HFFc6 (cell line): ENCODE measurements at regions not wholly inside any gene's neighbourhood (a gene's known extent, or its start where the extent isn't known, plus 50 kb on each side); places are given as distances from the start of the nearest gene placed in this dataset.

ENCODE experiments used
- DNase-seq: peaks from one replicate; pipeline ENCODE4 v3.0.0-alpha.2; 2018
- H3K27ac Mint-ChIP-seq: 2 replicates; pipeline ENCODE4 v1.8.0; 2020; ENCODE audit warnings: mild to moderate bottlenecking, mixed read lengths
- H3K27me3 Mint-ChIP-seq: 2 replicates; pipeline ENCODE4 v1.8.0; 2021; ENCODE audit warnings: mild to moderate bottlenecking, moderate library complexity, mixed read lengths; ENCODE audit not compliant: insufficient read depth
- H3K36me3 Mint-ChIP-seq: 2 replicates; pipeline ENCODE4 v1.8.0; 2021; ENCODE audit warnings: low read depth, mixed read lengths
- H3K4me1 Mint-ChIP-seq: 2 replicates; pipeline ENCODE4 v1.8.0; 2020; ENCODE audit warnings: low read depth, mixed read lengths
- H3K4me3 Mint-ChIP-seq: 2 replicates; pipeline ENCODE4 v1.8.0; 2020; ENCODE audit warnings: mild to moderate bottlenecking, moderate library complexity, mixed read lengths
- H3K9me3 Mint-ChIP-seq: 2 replicates; pipeline ENCODE4 v1.8.0; 2020; ENCODE audit warnings: mild to moderate bottlenecking, mixed read lengths
- CTCF ChIP-seq: fragments of 200-600 bp; sonication (generic); IDR thresholded peaks from 2 replicates; pipeline ENCODE4 v1.5.0; 2021; ENCODE audit warnings: antibody characterized with exemption, mild to moderate bottlenecking

DNA sequence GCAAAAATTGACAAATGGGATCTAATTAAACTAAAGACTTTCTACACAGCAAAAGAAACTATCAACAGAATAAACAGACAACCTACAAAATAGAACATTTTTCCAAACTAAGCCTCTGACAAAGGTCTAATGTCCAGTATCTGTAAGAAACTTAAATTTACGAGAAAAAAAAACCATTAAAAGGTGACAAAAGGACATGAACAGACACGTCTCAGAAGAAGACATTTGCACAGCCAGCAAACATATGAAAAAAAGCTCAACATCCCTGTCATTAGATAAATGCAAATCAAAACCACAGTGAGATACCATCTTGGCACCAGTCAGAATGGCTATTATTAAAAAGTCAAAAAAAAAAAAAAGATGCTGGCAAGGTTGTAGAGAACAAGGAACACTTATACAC, 70.6 kb upstream of the GRIK2 start:
- no peaks in the 10 kb centered on the region; the same call in 1 of the 2 replicates for H3K4me1 Mint-ChIP-seq
- H3K27ac Mint-ChIP-seq = no peak overlapping the region
- no peaks in the 10 kb centered on the region for H3K36me3 Mint-ChIP-seq
- no peaks in the 10 kb centered on the region; the same call in 1 of the 2 replicates for H3K27me3 Mint-ChIP-seq
- H3K4me3 Mint-ChIP-seq = peak overlapping the region; percentile 72; the same call in 1 of the 2 replicates
- DNase-seq = no peak
- no peaks in the 10 kb centered on the region for H3K9me3 Mint-ChIP-seq
- TF ChIP-seq CTCF = no peak

DNA sequence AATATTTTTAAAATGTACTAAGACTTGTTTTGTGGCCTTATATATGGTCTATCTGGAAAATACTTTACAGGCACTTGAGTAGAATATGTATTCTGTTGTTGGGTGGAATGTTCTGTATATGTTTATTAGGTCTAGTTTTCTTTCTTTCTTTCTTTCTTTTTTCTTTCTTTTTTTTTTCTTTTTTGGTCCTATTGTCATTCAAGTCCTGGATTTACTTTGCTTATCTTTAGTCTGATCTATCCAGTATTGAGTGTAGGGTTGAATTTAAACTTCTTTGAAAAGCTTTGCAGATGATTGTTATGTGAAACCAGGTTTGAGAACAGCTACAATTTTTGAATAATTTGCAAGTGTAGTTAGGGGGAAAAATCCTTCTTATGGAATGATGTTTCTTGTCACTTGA, 67.1 kb upstream of the GRIK2 start:
- Mint-ChIP-seq H3K9me3 (no peaks in the 10 kb centered on the region), H3K27ac (no peak overlapping the region), H3K4me3 (no peak overlapping the region), H3K27me3 (no peaks in the 10 kb centered on the region; the same call in 1 of the 2 replicates), H3K4me1 (no peaks in the 10 kb centered on the region; the same call in 1 of the 2 replicates), H3K36me3 (no peaks in the 10 kb centered on the region)
- no peak for DNase-seq
- TF ChIP-seq CTCF = no peak

- Mint-ChIP-seq H3K9me3 (no peaks in the 10 kb centered on the region), H3K4me1 (no peaks in the 10 kb centered on the region), H3K27ac (no peak overlapping the region), H3K4me3 (no peak overlapping the region), H3K27me3 (peaks cover 1% of the 10 kb centered on the region), H3K36me3 (no peaks in the 10 kb centered on the region)
- no peak for DNase-seq
- no peak for TF ChIP-seq CTCF
These were observed 51.6 kb upstream of the GRIK2 start for GRCh38 chr6:101341926-101342325.
